ENCODE measurements at regions not wholly inside any gene's neighbourhood (a gene's known extent, or its start where the extent isn't known, plus 50 kb on each side); places are given as distances from the start of the nearest gene placed in this dataset.

GRCh38 chr18:75912829-75913228 lies 485.3 kb upstream of the SMIM21 start:
- DNase-seq = no peak

GRCh38 chr18:75904416-75904815 lies 476.9 kb upstream of the SMIM21 start:
- DNase-seq = no peak

DNA sequence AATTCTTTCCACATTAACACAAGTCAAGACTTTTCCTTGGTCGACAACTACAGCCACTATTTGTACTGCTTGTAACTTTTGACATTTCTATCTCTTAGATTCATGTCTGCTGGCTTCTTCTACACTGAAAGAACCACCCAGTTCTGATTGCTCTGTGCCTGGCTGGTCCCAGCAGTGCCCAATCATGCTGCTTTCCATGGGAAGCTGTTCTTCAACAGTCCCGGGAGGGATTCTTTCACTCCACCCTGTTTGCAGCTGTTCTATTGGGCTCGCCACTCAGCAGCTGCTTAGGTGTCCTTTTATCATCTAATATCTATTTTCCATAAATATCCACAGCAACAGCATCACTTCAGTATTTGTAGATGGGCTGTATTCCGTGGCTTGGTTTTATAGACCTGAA lies 471.1 kb upstream of the SMIM21 start:
- no peak for DNase-seq

DNA sequence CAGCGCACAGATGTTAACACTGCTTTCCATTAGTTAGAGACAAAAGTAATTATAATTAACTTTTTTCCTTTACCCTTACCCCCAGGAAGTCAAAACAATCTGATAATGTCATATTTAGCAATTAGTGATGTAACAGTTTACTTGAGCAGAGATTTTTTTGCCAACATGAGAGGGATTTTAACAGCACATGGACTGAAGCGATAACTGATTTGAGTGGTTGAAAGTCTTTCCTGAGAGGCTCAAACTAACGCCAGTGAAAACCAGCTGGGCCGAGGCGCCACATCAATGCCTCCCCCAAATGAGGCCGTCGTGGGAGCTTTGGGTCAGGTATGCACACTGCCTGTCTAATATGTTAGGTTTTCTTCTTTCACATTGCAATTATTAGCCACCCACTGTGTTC lies 469.9 kb upstream of the SMIM21 start:
- no peak for DNase-seq

DNA sequence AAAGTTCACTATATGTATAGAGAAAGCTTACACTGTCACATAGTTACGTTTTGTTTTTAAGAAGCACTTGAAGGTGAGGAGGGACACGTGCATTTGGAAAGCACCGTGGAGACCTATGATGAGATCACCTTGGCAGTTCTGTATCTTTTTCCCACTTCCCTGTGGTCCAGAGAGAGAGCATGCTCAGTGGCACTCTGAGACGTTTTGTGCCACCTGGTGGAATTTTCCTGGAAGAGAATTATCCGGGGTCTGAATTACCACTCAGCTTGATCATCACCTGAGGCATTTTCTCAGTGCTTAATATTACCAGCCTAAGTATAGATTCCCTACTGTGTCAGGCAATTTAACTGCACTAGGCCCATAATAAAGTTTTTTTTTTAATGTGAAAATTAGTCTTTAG lies 469.4 kb upstream of the SMIM21 start:
- peak; percentile 39 for DNase-seq

DNA sequence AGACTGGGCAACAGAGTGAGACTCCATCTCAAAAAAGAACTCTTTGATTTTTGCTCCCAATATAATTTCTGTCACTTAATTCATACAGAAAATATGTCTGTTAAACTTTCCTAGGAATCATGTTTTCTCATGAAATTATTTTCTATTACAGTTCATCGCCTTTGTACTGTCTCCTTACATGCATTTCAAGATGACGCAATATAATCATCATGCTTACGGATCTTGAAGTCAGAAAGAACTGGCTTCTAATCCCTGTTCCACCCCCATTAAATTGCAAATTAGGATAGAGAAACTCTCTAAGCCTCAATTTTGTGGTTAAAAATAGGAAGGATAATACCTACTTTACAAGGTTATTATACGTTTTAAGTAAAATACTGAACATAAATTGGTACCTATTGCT lies 467.6 kb upstream of the SMIM21 start:
- no peak for DNase-seq

DNA sequence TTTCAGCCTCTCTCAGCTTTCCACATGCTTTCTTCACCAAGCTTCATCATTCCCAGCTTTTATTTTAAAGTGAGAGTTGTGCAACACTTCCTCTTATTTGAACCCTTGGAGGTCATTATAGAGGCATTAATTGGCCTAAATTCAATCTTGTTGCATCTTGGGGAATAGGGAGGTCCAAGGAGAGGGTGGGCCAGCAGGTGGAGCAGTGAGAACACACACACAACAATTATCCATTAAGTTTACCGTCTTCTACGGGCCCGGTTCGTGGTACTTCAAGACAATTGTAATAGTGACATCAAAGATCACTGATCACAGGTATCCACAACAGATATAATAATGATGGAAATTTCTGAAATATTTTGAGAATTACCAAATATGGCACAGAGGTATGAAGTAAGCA lies 457.2 kb upstream of the SMIM21 start:
- DNase-seq = no peak

- DNase-seq = no peak
Observed at GRCh38 chr18:75880925-75881504, 453.5 kb upstream of the SMIM21 start.

GRCh38 chr18:75880266-75880665 lies 452.8 kb upstream of the SMIM21 start:
- no peak for DNase-seq

GRCh38 chr18:75879196-75879595 lies 451.7 kb upstream of the SMIM21 start:
- no peak for DNase-seq

- no peak for DNase-seq
Observed at GRCh38 chr18:75875559-75875958, 448.1 kb upstream of the SMIM21 start.

- no peak for DNase-seq
Observed at GRCh38 chr18:75874401-75875089, 447.0 kb upstream of the SMIM21 start.

GRCh38 chr18:75871596-75871995 lies 444.1 kb upstream of the SMIM21 start:
- DNase-seq = no peak

- DNase-seq = no peak
Observed at GRCh38 chr18:75869162-75869561, 441.7 kb upstream of the SMIM21 start.

- DNase-seq = no peak
Observed at GRCh38 chr18:75868031-75868430, 440.5 kb upstream of the SMIM21 start.

GRCh38 chr18:75865639-75866038 lies 438.1 kb upstream of the SMIM21 start:
- no peak for DNase-seq

DNA sequence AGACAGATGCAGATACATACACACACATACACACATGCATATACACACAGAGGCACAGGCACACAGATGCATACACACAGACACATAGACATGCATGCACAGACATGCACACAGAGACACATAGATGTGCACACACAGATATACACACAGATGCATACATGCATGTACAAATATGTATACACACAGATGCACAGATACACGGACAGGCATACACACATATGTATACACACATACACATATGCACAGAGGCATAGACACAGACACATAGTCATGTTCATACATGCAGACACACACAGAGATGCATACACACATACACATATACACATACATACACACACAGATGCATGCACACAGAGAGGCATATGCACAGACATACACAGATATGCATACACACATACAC lies 437.3 kb upstream of the SMIM21 start:
- DNase-seq = no peak

- DNase-seq = no peak
Observed at GRCh38 chr18:75863696-75864095, 436.2 kb upstream of the SMIM21 start.

DNA sequence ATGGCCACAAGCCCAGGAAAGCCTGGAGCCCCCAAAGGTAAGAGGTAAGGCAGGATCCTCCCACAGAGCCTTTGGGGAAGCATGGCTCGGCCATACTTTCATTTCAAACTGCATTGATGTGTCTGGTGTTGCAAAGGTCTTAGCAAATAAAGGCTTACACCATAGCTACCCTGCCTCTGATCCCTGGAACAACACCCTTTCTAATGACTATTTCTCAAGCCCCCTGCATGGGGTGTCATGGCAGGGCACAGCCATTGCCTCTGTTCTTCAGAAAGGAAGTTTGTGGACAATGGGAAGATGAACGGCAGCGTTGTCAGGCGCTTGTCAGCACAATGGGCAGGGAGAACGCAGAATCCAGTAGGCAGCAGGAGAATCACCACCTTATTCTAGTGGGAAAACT lies 435.0 kb upstream of the SMIM21 start:
- DNase-seq = no peak

DNA sequence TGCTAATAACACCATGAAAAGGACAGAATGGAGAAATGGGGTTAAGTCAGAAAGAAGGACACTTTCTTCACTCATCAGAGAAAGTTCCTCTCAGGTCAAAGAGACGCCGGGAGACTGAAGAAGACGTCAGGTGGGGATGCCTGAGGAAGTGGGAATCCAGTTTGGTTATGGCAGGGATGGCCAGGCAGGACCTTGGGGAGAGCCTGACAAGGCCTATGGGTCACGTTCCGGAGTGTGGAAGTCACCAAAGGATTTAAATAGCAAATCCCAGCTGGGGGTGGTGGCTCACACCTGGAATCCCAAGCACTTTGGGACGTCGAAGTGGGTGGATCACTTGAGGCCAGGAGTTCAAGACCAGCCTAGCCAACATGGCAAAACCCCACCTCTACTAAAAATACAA lies 432.7 kb upstream of the SMIM21 start:
- DNase-seq = no peak

- no peak for DNase-seq
Observed at GRCh38 chr18:75859533-75859932, 432.0 kb upstream of the SMIM21 start.

DNA sequence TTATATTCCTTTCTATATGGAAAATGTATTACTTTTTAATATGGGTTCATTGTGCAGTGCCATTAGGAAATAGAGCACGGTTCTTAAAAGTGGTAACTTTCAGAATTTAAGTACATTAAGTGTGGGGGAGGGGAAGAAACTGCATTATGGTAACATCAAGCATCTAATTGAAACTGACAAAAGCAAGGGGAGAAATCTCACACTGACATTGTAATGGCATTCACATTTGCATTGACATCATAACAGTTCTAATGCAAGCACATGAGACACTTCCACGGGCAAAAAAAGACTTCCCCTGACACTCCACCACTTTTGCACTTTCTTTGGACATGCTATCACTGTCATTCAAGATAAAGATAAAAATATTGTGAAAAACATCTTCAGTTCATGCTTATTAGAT lies 431.3 kb upstream of the SMIM21 start:
- no peak for DNase-seq

GRCh38 chr18:75857558-75857957 lies 430.1 kb upstream of the SMIM21 start:
- no peak for DNase-seq

GRCh38 chr18:75854808-75855207 lies 427.3 kb upstream of the SMIM21 start:
- DNase-seq = no peak
